ENCODE measurements at regions not wholly inside any gene's neighbourhood (a gene's known extent, or its start where the extent isn't known, plus 50 kb on each side); places are given as distances from the start of the nearest gene placed in this dataset.

- Histone ChIP-seq H3K4me1 (no peaks in the 10 kb centered on the region), H3K27ac (no peak overlapping the region), H3K4me3 (no peak overlapping the region), H3K27me3 (no peaks in the 10 kb centered on the region), H3K9me3 (peaks cover 0 to 7% (median 0%) of the 10 kb centered on the region in 11 donors), H3K36me3 (no peaks in the 10 kb centered on the region)
- no peak for TF ChIP-seq CTCF (IDR thresholded peaks at IDR 0.05)
- DNase-seq (no peak), ATAC-seq (no peak)
- WGBS, 2 donors = 58 to 69% methylated on average over 4 of the region's 4 CpGs
- intact Hi-C loops (cut with DNase I) = no loop called here
These were observed 1703.7 kb upstream of the AGA start for GRCh38 chr4:179145746-179146525.

GRCh38 chr4:179151770-179152169, 1709.5 kb upstream of the AGA start:
- intact Hi-C loops (cut with DNase I) = no loop called here
- Histone ChIP-seq H3K4me3 (no peak overlapping the region), H3K4me1 (no peaks in the 10 kb centered on the region), H3K27ac (no peak overlapping the region), H3K9me3 (peaks cover 0 to 13% (median 0%) of the 10 kb centered on the region in 11 donors), H3K27me3 (no peaks in the 10 kb centered on the region), H3K36me3 (no peaks in the 10 kb centered on the region)
- whole genome bisulfite sequencing, 2 donors = 42 to 45% methylated on average over 6 of the region's 6 CpGs
- ATAC-seq = no peak
- no peak for DNase-seq
- TF ChIP-seq CTCF (IDR thresholded peaks at IDR 0.05) = no peak

- 70 to 80% methylated on average over 2 of the region's 2 CpGs for WGBS, 2 donors
- intact Hi-C loops (cut with DNase I) = no loop called here
- no peak for TF ChIP-seq CTCF (IDR thresholded peaks at IDR 0.05)
- Histone ChIP-seq H3K27me3 (no peaks in the 10 kb centered on the region), H3K27ac (no peak overlapping the region), H3K36me3 (no peaks in the 10 kb centered on the region), H3K4me3 (no peak overlapping the region), H3K4me1 (no peaks in the 10 kb centered on the region), H3K9me3 (peaks cover 0 to 12% (median 0%) of the 10 kb centered on the region in 11 donors)
- no peak for DNase-seq
- ATAC-seq = no peak
These were observed 1720.9 kb upstream of the AGA start for GRCh38 chr4:179163147-179163546.

GRCh38 chr4:179164267-179164999, 1722.2 kb upstream of the AGA start:
- Histone ChIP-seq H3K36me3 (no peaks in the 10 kb centered on the region), H3K27ac (no peak overlapping the region), H3K27me3 (no peaks in the 10 kb centered on the region), H3K9me3 (peaks cover 0 to 12% (median 0%) of the 10 kb centered on the region in 11 donors), H3K4me3 (no peak overlapping the region), H3K4me1 (no peaks in the 10 kb centered on the region)
- WGBS, 2 donors = 84 to 89% methylated on average over 5 of the region's 5 CpGs
- intact Hi-C loops (cut with DNase I) = no loop called here
- no peak for TF ChIP-seq CTCF (IDR thresholded peaks at IDR 0.05)
- ATAC-seq (no peak), DNase-seq (no peak)
